ENCODE measurements at regions not wholly inside any gene's neighbourhood (a gene's known extent, or its start where the extent isn't known, plus 50 kb on each side); places are given as distances from the start of the nearest gene placed in this dataset.
"Not testable (repeated sequence)": the region's sequence is repeated elsewhere in the genome, so short reads cannot be mapped to it uniquely, and the experiment has no call there.

DNA sequence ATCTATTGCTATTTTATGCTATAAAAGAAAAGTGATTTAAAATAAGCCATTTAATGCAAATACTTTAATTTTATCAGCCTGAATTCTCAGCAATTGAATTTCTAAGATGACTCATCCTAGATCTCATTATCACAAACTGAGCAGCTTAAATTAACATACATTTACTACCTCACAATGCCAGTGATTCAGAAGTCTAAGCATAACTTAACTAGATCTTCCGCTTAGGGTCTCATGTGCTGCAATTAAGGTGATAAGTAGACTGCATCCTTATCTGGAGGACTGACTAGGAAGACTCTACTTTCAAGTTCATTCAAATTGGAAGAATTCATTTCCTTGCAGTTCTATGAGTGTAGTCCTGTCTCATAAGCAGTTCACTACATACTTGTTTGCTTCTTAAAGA is 286.6 kb downstream of the COL11A1 start:
- no peak for DNase-seq (ENCODE audit: low spot score)

DNA sequence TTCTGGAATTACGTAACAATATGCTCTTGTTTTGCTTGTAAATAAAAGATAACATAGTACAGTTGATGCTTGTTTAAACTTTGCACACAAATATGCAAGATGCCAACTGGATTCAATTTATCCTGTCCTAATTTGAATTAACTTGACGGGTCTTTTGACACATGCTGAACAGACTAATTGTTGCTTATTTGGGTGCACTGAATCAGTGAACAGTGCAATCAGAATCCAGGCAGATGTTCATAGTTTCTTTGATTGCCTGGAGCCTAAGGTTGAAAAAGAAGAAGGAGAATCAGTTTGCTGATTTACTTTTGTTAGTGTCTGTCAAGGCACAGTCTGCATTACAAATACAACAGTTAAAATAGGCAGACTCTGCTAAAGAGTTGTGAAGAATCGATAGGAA is 307.9 kb downstream of the COL11A1 start:
- no peak for DNase-seq (ENCODE audit: low spot score)

DNA sequence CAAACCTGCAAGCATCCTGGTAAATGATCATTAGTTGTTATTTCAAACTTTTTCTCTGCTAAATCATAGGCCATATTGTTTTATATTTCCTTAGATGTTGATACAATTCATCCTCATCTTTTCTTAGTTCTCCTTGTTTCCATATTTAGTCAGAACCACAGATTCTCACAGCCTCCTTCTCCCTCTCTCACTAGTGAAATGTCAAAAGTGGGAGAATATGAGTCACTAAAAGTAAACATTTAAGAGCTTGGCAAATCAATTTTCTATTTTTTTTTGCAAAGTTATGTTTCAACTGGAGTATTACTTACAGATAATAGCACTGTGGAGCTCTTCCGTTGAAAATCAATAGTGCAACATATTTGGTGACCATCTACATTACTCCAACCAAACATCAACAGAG is 308.8 kb downstream of the COL11A1 start:
- no peak for DNase-seq (ENCODE audit: low spot score)

DNA sequence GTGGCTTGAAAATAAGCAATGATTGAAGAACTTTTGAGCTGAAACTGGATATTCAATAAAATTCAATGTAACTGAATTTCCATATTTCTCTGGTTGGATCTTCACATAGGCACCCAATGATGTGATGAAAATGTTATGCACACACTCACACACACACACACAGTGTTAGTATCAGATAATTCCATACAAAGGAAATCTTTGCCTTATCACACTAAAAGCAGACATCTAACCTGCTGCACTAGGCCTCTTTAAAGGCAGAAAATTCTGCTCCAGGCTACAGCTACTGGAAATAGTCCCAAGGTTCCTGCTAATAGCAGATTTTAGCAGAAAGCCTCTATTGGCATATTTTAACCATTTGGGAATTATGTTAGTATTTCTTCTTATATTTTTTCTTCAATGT is 309.6 kb downstream of the COL11A1 start:
- no peak for DNase-seq (ENCODE audit: low spot score)

DNA sequence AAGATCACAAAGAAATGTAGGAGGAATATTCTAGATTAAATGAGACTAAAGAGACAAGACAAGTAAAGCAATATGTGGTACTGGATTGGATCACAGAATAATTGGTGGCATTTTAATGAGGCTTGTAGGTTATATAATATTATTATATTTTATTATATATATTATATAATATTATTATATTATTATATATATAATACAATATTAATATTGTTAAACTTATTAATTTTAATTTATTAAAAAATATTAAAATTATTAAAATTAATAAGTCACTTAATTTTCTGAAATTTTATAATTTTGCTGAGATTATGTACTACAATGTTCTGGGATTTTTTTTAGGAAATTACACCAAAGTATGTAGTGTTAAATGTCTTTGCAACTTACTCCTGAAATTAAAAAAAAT is 311.9 kb downstream of the COL11A1 start:
- no peak for DNase-seq (ENCODE audit: low spot score)

DNA sequence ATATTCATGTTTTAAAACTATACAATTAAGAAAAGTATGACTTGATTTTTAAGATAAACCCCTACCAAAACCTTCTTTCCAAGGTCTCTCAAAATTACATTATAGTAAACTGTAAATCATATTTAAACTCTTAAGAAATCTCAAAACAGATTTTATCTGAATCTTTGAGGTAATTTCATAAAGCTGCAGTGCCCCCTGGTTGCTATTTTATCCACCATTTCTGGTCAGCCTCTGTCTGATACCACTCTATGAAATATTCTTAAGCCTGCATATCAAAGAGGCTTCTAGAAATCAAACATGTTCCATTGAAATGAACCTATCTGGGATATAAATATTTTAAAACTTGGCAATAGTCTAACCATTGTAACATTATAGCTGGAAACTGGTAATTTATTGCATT is 317.3 kb downstream of the COL11A1 start:
- DNase-seq (ENCODE audit: low spot score) = no peak

DNA sequence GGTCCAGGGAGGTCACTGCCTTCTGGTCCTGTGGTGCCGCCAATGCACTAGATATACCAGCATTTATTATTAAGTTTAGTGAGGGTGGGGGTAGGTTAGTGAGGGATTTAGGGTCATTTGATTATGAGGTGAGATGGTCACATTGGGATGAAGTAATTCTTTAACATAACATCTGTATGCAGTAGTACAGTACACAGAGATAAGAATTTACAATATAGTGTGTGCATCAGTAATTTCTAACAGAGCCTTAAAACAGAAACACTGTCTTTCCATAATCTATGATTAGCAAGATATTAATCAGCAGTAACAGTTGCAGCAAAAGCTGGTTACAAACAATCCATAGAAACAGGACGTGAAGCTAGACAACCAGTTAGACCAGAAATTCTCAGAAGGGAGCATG is 318.4 kb downstream of the COL11A1 start:
- not testable (repeated sequence) for DNase-seq (ENCODE audit: low spot score)

DNA sequence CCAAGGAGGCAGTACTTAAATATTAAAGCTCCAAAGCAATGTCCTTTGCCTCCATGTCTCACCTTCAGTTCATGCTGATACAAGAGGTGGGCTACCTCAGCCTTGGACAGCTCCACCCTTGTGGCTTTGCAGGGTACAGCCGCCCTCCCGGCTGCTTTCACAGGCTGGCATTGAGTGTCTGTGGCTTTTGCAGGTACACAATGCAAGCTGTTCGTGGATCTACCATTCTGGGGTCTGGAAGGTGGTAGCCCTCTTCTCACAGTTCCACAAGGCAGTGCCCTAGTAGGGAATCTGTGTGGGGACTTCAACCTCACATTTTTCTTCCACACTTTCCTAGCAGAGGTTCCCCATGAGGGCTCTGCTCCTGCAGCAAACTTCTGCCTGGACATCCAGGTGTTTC is 324.8 kb downstream of the COL11A1 start:
- no peak for DNase-seq (ENCODE audit: low spot score)

DNA sequence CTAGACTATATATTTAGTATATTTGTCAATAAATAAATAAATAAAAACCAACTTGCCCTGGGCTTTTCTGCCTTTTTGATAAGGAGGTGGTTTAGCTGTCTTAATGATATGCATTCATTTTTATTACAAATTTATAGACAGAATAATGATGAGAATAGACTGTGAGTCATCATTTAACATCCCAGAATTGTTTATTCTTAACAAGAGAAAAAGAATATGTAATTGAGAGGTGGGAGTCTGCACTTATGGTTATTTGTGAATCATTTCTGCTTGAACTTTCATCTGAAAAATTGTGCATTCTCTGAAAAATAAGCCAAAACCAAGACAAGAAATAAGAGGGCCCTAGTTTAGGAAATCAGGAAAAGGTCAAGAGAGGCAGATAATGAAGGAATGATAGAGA is 326.2 kb downstream of the COL11A1 start:
- no peak for DNase-seq (ENCODE audit: low spot score)

DNA sequence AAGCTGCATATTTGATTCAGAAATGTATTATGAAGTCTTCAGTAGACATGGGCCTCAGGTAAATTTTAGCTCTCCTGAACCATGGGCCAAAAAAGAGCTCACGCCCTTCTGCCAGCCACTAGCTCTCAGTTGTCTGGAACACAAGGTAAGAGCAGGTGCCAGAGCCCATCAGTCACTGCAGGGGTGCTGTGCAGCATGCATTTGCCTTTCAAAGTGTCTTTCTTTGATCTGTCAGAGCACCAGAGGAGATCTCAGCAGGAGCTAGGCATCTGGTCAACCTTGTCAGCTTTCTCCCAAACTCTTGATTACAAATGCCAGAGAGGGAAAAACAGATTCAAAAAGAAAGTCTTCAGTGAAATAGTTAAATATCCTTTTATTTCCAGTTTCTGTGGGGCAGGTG is 332.3 kb downstream of the COL11A1 start:
- no peak for DNase-seq (ENCODE audit: low spot score)

DNA sequence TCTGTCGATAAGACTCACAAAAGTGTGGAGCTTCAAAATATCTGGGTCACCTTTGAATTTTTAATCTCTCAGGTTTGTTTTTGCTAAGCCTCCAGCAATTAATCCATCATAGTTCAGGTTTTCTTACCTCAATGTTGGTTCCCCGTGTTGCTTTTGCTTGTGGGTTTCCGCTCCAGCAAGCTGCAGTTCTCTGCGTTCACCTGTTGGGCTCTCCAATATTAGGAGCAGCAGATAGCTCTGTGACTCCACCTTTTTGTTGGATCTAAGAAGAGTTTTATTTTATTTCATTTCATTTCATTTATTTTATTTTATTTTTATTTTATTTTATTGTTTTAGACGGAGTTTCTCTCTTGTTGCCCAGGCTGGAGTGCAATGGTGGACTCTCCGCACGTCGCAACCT is 335.5 kb downstream of the COL11A1 start:
- DNase-seq (ENCODE audit: low spot score) = no peak

DNA sequence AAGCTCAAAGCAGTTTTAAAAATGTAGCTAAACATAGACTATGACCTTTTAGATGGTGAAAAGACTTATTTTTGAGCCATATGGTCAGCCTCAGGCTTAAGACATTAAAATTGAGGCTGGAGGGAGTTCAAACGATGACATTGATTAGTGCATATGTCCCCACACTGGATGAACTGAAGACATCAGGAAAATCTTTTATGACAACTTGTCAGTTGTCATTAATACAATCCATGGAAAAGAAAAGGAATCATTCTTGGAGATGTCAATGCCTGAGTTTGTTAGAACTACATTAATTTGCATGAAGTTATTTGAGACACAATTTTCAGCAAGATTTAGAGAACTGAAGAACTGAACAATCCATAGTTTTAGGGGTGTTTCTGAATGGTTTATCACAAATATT is 349.9 kb downstream of the COL11A1 start:
- no peak for DNase-seq (ENCODE audit: low spot score)

DNA sequence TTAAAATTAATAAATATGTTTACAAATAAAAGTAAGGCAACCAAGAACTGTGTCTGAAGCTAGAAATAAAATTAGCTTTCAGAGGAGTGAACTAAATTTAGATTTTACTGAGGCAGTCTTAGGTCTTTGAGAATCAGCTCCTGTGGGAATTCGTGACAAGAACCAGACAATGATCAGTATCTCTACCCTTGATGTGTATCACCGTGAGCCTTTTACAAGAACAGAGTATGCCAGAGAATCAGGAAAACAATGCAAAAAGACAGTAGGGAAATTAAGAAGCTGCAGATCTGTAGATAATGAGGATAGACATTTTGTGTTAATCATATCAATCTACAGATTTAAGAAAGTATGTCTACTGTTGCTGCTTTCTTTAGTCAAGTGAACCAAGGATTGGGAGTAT is 351.0 kb downstream of the COL11A1 start:
- no peak for DNase-seq (ENCODE audit: low spot score)

DNA sequence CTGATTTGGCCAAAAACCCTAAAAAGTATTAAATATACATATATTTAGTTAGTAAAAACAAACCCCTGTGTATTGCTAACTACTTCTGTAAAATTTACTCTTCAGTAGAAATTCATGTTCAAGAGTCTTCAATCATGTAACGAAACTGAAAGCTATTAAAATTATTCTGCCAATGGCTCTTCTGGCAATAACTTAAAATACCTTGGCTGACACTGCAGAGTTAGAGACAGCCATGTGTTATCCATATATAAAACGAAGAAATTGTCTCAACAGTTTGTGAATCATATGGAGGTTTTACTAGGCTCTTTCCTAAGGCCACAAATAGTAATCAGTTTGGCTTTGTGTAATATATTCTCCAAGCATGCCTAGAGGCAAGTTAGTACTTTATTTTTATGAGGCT is 357.2 kb downstream of the COL11A1 start:
- DNase-seq (ENCODE audit: low spot score) = no peak

DNA sequence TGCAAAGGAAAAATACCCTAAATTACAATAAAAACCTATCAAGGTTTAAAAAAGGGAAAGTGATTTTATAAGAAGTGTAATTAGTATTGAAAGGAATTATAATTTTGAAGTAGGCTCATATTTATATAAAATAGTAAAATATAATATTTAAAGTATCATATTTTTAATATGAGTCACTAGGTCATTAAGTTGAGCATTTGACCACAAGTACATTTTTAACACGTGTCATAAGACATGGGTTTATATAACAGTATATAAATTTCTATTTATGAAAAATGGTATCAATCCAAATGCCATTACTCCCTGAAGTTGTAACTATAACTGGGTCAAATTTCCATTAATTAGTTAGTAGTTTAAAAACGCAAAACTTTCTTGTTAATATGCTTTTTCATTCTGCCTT is 365.9 kb downstream of the COL11A1 start:
- no peak for DNase-seq (ENCODE audit: low spot score)

DNA sequence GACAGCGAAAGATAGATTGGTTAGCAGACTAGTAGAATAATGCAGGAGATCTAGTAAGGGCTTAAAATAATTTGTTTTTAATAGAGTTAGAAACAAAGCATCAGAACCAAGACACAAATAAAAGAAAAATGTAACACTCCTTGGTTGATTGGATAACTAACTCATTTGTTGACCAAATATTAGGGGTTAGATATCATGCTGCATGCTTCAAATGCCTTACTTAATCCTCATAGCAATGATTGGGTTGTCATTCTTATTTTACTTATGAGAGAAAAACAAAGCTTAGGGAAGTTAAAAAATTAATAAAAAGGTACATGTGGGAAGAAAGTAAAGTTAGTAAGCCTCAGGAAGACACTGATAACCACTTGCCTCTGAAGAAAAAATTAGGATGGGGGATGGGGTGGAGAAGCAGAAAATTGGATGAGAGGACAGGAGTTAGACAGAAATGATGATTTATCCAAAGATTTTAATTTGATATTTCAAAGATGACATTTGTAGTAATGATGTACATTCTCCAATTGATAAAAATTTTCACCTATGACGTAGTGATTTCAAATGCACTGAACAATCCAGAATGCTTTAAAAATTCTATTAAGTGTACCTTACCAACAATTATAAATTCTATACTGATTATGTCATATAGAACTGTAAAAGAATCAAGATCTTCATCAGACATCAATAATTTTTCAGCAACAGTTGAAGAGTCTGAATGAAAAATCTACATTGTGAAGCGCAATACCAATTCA is 374.7 kb downstream of the COL11A1 start:
- no peak for DNase-seq (ENCODE audit: low spot score)

DNA sequence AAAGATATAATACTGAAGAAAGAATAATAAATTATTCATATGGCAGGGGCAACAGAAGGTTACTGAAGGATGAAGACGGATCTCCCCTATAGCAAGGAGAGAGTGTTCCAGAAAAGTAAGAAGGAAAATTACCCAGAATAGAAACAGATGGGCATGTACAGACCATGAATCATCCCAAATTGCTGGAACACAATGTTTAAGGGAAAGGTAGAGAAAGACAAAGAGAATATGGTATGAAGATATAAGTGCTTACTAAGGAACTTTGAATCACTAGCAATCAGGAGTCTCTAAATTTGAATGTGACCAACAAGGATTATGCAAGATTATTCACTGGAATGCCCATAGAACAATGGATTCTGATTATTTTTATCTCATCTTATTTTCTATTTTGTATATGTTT is 375.4 kb downstream of the COL11A1 start:
- DNase-seq (ENCODE audit: low spot score) = no peak

DNA sequence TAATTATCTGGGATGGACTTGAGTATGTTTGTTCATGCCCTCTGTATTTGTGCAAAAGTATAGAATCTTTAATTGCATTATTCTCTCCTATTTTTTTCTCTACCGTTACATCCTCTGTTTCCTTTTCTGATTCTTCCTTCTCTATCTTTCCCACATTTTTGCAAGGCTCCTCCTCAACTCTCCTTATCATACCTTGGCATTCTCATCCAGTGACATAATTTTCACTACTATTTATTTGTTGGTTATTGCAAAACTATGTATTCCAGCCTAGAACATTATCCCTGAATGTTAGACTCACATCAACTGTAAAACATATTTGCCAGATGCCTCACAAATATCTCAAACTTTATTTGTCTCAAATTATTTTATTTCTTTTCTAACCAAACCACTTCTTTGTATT is 381.9 kb downstream of the COL11A1 start:
- DNase-seq (ENCODE audit: low spot score) = no peak

DNA sequence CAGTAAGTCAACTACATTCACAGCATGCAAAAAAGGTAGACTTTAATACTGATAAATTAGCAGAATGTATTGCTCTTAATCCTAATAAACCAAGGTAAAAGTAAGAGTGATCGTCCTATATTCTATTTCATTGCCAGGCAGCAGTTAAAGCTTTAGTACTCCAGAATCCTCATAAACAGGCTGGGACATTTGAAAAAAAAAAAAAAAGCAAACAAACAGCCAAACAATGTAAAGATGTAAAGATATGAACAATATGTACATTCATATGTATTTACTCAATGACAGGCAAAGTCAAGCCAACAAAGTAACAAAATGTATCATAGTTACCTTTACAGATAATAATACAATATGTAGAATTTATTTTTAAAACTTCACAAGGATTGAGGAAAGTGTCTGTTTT is 383.6 kb downstream of the COL11A1 start:
- no peak for DNase-seq (ENCODE audit: low spot score)

DNA sequence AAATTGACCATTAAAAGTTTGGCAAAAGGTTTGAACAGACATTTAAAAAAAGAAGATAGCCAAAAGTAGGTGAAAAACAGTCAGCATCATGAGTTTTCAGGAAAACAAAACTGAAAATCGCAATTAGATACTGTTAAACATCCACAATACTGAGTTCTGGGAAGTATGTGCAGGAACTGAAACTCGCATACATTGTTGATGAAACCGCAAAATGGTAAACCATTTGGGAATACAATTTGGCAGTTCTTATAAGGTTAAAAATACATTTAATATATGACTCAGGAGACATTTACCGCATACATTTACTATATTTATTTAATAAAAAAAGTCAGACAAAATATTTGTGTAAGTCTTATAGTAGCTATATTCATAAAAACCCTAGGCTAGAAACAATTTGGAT is 393.2 kb downstream of the COL11A1 start:
- no peak for DNase-seq (ENCODE audit: low spot score)

DNA sequence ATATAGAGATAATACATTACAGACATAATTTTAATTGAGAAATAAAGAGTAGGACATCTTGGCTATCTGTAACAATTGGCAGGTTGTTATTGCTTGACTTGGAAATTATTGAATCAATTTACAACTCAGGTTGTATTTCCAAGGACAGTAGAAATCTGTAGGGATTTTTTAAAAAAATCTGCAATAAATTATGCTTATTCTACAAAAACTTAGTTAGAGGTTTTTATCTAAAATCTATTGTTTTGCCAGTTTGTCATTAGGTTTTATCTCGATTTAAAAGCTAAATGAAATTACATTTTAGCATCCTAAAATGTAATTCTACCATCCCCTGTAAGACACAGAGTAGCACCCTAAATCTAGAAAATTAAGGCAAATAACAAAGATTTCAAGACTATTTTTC is 408.8 kb downstream of the COL11A1 start:
- DNase-seq (ENCODE audit: low spot score) = no peak

DNA sequence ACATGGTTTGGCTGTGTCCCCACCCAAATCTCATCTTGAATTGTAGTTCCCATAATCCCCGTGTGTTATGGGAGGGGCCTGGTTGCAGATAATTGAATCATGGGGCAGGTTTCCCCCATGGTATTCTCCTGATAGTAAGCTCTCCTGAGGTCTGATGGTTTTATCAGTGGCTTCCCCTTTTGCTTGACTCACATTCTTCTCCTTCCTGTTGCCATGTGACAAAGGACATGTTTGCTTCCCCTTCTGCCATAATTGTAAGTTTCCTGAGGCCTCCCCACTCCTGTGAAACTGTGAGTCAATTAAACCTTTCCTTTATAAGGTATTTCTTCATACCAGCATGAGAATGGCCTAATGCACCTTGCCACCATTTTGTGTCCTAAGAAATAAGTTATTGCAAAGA is 415.0 kb downstream of the COL11A1 start:
- no peak for DNase-seq (ENCODE audit: low spot score)

DNA sequence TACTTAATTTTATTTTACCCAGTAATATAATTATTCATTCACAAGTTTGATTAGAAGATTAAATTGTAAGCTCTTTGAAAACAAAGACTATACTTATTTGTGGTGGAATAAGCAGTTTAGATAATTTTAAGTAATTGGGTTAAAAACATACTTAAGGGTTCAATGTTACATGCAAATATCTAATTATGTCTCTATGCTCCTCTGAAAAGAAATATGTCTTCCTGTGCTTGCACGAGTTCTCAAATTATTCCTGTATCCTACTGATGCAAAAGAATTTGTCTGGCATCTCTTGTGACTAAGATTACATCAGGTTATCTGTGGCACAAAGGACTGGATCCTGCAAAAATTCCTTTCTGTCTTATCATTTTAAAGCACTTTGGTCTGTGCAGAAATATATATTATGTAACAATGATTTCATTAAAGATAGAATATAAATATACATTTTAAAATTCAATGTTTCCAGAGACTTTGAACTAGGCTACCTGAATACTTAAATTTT is 416.7 kb downstream of the COL11A1 start:
- DNase-seq (ENCODE audit: low spot score) = no peak

DNA sequence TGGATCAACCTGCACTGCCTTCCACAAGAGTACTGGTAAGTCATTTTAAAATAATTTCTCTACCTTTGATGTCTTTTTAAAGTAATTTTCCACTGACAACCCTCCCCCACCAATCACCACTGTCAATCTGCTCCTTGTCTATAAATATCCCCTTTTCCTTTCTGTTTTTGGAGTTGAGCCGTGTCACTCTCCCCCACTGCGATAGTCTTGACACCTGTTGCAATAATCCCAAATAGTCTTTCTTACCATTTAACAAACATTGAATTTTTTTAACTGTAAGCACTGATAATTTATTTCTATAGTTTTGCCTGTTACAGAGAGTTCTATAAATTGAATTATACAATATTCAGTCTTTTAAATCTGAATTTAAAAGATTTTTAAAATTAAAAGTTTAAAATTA is 420.9 kb downstream of the COL11A1 start:
- no peak for DNase-seq (ENCODE audit: low spot score)

Measured in Ammon's horn (tissue), 1 donor.